A549 (cell line): ENCODE measurements at regions not wholly inside any gene's neighbourhood (a gene's known extent, or its start where the extent isn't known, plus 50 kb on each side); places are given as distances from the start of the nearest gene placed in this dataset.

ENCODE experiments used
- ATAC-seq, 2 experiments: fragments of 200-7000 bp in 1 of 2; fragments of >200 bp in 1 of 2; cut with Nextera tagmentation in 1 of 2; cut with Tn5 transposase in 1 of 2; 3 replicates each; pipeline versions ENCODE4 v1.8.0 to v1.9.1; 2018 to 2020; ENCODE audit warnings: mild to moderate bottlenecking in 1 of 2, moderate library complexity in 1 of 2
- CTCF ChIA-PET: fragments of 300-600 bp; sonication (Branson Sonifier 250); formaldehyde crosslinking; extraction: SDS; loops from one replicate; lab custom pipeline; 2021; ENCODE audit warnings: antibody characterized with exemption, inconsistent platforms; lab: Yijun Ruan, JAX
- POLR2A ChIA-PET: fragments of 350-600 bp; formaldehyde crosslinking; extraction: SDS; loops from one replicate; lab custom pipeline; 2021; ENCODE audit warnings: antibody characterized with exemption, inconsistent platforms; lab: Yijun Ruan, JAX
- DNase-seq, 2 experiments: peaks; one replicate each; pipeline versions ENCODE4 v3.0.0 to v3.0.0-alpha.2; 2011 to 2016; ENCODE audit warnings: low read depth in 1 of 2, low spot score in 1 of 2
- FAIRE-seq: peaks from 2 replicates; lab custom pipeline; 2011; peaks lifted over from hg19 to GRCh38; lab: Jason Lieb, UNC
- H3K27ac ChIP-seq, 2 experiments: fragments of >200 bp; sonication (Bioruptor Twin); formaldehyde crosslinking; 3 replicates each; pipeline ENCODE4 v1.5.1; 2016 to 2017
- H3K4me1 ChIP-seq: fragments of >200 bp; sonication (Bioruptor Twin); formaldehyde crosslinking; 3 replicates; pipeline ENCODE4 v1.6.1; 2016
- H3K4me2 ChIP-seq: fragments of >200 bp; sonication (Bioruptor Twin); formaldehyde crosslinking; 3 replicates; pipeline ENCODE4 v1.6.1; 2016
- H3K4me3 ChIP-seq: fragments of >200 bp; sonication (Bioruptor Twin); formaldehyde crosslinking; 3 replicates; pipeline ENCODE4 v1.5.1; 2016
- H3K9me3 ChIP-seq: fragments of >200 bp; sonication (Bioruptor Twin); formaldehyde crosslinking; 3 replicates; pipeline ENCODE4 v1.6.1; 2016
- ATOH8 ChIP-seq: fragments of 250-450 bp; sonication (Bioruptor Pico); IDR thresholded peaks from 2 replicates; pipeline ENCODE4 v1.5.0; 2020; ENCODE audit warnings: low read depth, mild to moderate bottlenecking, moderate library complexity
- BCL3 ChIP-seq: fragments of >200 bp; sonication (Bioruptor Twin); formaldehyde crosslinking; IDR thresholded peaks from 3 replicates; pipeline ENCODE4 v1.6.1; 2016
- EHF ChIP-seq: fragments of 250-450 bp; sonication (Bioruptor Pico); IDR thresholded peaks from 2 replicates; pipeline ENCODE4 v1.5.0; 2020; ENCODE audit warnings: mild to moderate bottlenecking
- FOXS1 ChIP-seq: fragments of 250-450 bp; sonication (Bioruptor Pico); IDR thresholded peaks from 2 replicates; pipeline ENCODE4 v1.5.0; 2020; ENCODE audit warnings: mild to moderate bottlenecking, moderate library complexity
- HDAC2 ChIP-seq: fragments of 200-600 bp; sonication (generic); IDR thresholded peaks from 2 replicates; pipeline ENCODE4 v1.6.1; 2016
- HEYL ChIP-seq: fragments of 250-450 bp; sonication (Bioruptor Pico); IDR thresholded peaks from 2 replicates; pipeline ENCODE4 v1.8.0; 2021; ENCODE audit warnings: mild to moderate bottlenecking, moderate library complexity
- HOXB5 ChIP-seq: fragments of 250-450 bp; sonication (Bioruptor Pico); IDR thresholded peaks from 2 replicates; pipeline ENCODE4 v1.5.0; 2020; ENCODE audit warnings: mild to moderate bottlenecking, moderate library complexity
- JUN ChIP-seq, 2 experiments: fragments of >200 bp; sonication (Bioruptor Twin); formaldehyde crosslinking; IDR thresholded peaks; 2 replicates in 1 of 2; 3 replicates in 1 of 2; pipeline ENCODE4 v1.6.1; 2016 to 2017
- MAFK ChIP-seq: fragments of 450-650 bp; IDR thresholded peaks from 2 replicates; pipeline ENCODE4 v1.6.1; 2014; ENCODE audit not compliant: partially characterized antibody
- MYC ChIP-seq: IDR thresholded peaks from 2 replicates; pipeline ENCODE4 v1.6.1; 2012; ENCODE audit warnings: mild to moderate bottlenecking, inconsistent platforms, low read length, improper control_type of control experiment, borderline replicate concordance
- NPAS2 ChIP-seq: fragments of 250-450 bp; sonication (Bioruptor Pico); IDR thresholded peaks from 2 replicates; pipeline ENCODE4 v1.8.0; 2022; ENCODE audit warnings: mild to moderate bottlenecking, moderate library complexity, borderline replicate concordance
- PHF8 ChIP-seq: fragments of 200-600 bp; sonication (generic); IDR thresholded peaks from 2 replicates; pipeline ENCODE4 v1.6.1; 2016; ENCODE audit warnings: low read depth, mild to moderate bottlenecking, antibody characterized with exemption, moderate library complexity, borderline replicate concordance
- SMC3 ChIP-seq: fragments of >200 bp; sonication (Bioruptor Twin); formaldehyde crosslinking; IDR thresholded peaks from 3 replicates; pipeline ENCODE4 v1.6.1; 2018; ENCODE audit warnings: inconsistent platforms
- WGBS: methylation state at CpG from one replicate; pipeline ENCODE4 v1.1.6; 2017; ENCODE audit errors: missing lambda C conversion rate; 5-methylcytosine and 5-hydroxymethylcytosine counted together
- TF ChIP-seq, protein P1 (sequence below): fragments of >200 bp; sonication (Bioruptor Twin); formaldehyde crosslinking; IDR thresholded peaks from 3 replicates; pipeline ENCODE4 v1.5.1; 2016
- TF ChIP-seq, protein P2 (sequence below): fragments of 150-350 bp; IDR thresholded peaks from 2 replicates; pipeline ENCODE4 v1.6.1; 2014; ENCODE audit warnings: low read depth, mild to moderate bottlenecking, low read length
- TF ChIP-seq, protein P3 (sequence below): fragments of 250-450 bp; sonication (Bioruptor Pico); IDR thresholded peaks from 2 replicates; pipeline ENCODE4 v1.5.0; 2021; ENCODE audit warnings: mild to moderate bottlenecking, moderate library complexity, borderline replicate concordance
- TF ChIP-seq, protein P4 (sequence below): fragments of 200-600 bp; sonication (generic); IDR thresholded peaks from 2 replicates; pipeline ENCODE4 v1.6.1; 2016; ENCODE audit warnings: antibody characterized with exemption, mild to moderate bottlenecking, moderate library complexity
- TF ChIP-seq, protein P5 (sequence below): fragments of >200 bp; sonication (Bioruptor Twin); formaldehyde crosslinking; IDR thresholded peaks from 2 replicates; pipeline ENCODE4 v1.6.1; 2016

GRCh38 chr13:66106246-66106645 is 1123.9 kb downstream of the PCDH9 start:
- Histone ChIP-seq H3K27ac (no peak overlapping the region), H3K4me3 (no peak overlapping the region), H3K4me2 (no peak overlapping the region), H3K9me3 (no peaks in the 10 kb centered on the region), H3K4me1 (no peaks in the 10 kb centered on the region)
- CTCF ChIA-PET, result no interaction called here
- DNase-seq, result no peak
- 72% methylated on average over 2 of the region's 2 CpGs for WGBS
- no peak for TF ChIP-seq ATOH8 (CRISPR knock-in tag)
- no peak for TF ChIP-seq JUN (IDR thresholded peaks at IDR 0.05)
- no peak for TF ChIP-seq HDAC2
- TF ChIP-seq BCL3, result no peak
- TF ChIP-seq, protein P1, sequence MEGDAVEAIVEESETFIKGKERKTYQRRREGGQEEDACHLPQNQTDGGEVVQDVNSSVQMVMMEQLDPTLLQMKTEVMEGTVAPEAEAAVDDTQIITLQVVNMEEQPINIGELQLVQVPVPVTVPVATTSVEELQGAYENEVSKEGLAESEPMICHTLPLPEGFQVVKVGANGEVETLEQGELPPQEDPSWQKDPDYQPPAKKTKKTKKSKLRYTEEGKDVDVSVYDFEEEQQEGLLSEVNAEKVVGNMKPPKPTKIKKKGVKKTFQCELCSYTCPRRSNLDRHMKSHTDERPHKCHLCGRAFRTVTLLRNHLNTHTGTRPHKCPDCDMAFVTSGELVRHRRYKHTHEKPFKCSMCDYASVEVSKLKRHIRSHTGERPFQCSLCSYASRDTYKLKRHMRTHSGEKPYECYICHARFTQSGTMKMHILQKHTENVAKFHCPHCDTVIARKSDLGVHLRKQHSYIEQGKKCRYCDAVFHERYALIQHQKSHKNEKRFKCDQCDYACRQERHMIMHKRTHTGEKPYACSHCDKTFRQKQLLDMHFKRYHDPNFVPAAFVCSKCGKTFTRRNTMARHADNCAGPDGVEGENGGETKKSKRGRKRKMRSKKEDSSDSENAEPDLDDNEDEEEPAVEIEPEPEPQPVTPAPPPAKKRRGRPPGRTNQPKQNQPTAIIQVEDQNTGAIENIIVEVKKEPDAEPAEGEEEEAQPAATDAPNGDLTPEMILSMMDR, result no peak
- TF ChIP-seq, protein P2, sequence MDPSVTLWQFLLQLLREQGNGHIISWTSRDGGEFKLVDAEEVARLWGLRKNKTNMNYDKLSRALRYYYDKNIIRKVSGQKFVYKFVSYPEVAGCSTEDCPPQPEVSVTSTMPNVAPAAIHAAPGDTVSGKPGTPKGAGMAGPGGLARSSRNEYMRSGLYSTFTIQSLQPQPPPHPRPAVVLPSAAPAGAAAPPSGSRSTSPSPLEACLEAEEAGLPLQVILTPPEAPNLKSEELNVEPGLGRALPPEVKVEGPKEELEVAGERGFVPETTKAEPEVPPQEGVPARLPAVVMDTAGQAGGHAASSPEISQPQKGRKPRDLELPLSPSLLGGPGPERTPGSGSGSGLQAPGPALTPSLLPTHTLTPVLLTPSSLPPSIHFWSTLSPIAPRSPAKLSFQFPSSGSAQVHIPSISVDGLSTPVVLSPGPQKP, result no peak
- TF ChIP-seq HOXB5, result no peak
- TF ChIP-seq, protein P3, sequence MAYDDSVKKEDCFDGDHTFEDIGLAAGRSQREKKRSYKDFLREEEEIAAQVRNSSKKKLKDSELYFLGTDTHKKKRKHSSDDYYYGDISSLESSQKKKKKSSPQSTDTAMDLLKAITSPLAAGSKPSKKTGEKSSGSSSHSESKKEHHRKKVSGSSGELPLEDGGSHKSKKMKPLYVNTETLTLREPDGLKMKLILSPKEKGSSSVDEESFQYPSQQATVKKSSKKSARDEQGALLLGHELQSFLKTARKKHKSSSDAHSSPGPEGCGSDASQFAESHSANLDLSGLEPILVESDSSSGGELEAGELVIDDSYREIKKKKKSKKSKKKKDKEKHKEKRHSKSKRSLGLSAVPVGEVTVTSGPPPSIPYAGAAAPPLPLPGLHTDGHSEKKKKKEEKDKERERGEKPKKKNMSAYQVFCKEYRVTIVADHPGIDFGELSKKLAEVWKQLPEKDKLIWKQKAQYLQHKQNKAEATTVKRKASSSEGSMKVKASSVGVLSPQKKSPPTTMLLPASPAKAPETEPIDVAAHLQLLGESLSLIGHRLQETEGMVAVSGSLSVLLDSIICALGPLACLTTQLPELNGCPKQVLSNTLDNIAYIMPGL (CRISPR knock-in tag), result no peak
- no peak for TF ChIP-seq MYC
- no peak for TF ChIP-seq FOXS1 (CRISPR knock-in tag)
- TF ChIP-seq EHF (CRISPR knock-in tag), result no peak
- no peak for TF ChIP-seq SMC3
- no peak for TF ChIP-seq NPAS2
- no peak for TF ChIP-seq PHF8
- no peak for TF ChIP-seq MAFK
- no peak for TF ChIP-seq HEYL (CRISPR knock-in tag)
- POLR2A ChIA-PET, result no interaction called here
- no peak for FAIRE-seq
- no peak for ATAC-seq

DNA sequence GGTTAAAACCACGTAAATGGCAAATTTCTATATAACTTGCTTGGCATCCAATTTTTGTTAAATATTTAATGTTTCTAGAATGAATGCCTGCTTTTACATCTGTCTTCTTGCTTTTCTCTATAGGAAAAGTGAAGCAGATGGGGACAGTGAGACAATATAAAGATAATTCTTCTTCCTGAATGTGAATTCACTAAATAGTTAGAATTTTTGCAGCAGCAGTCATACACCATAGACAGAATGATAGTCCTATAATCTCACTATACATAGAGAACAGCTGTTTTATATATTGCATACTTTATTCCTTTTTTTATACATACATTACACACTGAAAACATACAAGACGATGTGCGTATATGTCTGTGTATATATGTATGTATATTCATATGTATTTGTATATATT is 1127.3 kb downstream of the PCDH9 start:
- no peaks in the 10 kb centered on the region for H3K4me1 ChIP-seq
- ChIA-PET POLR2A (no interaction called here), CTCF (no interaction called here)
- TF ChIP-seq, protein P4, sequence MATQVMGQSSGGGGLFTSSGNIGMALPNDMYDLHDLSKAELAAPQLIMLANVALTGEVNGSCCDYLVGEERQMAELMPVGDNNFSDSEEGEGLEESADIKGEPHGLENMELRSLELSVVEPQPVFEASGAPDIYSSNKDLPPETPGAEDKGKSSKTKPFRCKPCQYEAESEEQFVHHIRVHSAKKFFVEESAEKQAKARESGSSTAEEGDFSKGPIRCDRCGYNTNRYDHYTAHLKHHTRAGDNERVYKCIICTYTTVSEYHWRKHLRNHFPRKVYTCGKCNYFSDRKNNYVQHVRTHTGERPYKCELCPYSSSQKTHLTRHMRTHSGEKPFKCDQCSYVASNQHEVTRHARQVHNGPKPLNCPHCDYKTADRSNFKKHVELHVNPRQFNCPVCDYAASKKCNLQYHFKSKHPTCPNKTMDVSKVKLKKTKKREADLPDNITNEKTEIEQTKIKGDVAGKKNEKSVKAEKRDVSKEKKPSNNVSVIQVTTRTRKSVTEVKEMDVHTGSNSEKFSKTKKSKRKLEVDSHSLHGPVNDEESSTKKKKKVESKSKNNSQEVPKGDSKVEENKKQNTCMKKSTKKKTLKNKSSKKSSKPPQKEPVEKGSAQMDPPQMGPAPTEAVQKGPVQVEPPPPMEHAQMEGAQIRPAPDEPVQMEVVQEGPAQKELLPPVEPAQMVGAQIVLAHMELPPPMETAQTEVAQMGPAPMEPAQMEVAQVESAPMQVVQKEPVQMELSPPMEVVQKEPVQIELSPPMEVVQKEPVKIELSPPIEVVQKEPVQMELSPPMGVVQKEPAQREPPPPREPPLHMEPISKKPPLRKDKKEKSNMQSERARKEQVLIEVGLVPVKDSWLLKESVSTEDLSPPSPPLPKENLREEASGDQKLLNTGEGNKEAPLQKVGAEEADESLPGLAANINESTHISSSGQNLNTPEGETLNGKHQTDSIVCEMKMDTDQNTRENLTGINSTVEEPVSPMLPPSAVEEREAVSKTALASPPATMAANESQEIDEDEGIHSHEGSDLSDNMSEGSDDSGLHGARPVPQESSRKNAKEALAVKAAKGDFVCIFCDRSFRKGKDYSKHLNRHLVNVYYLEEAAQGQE, result no peak
- TF ChIP-seq, protein P5, sequence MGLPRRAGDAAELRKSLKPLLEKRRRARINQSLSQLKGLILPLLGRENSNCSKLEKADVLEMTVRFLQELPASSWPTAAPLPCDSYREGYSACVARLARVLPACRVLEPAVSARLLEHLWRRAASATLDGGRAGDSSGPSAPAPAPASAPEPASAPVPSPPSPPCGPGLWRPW, result no peak
- TF ChIP-seq, protein P2, result no peak
- no peak for FAIRE-seq
- no peak overlapping the region for H3K4me3 ChIP-seq
- no peak overlapping the region for H3K27ac ChIP-seq
- 92% methylated on average over 3 of the region's 3 CpGs for WGBS
- H3K4me2 ChIP-seq, result no peak overlapping the region
- no peaks in the 10 kb centered on the region for H3K9me3 ChIP-seq
- no peak for DNase-seq
- no peak for ATAC-seq
